Cardiac septum (tissue), 1 donor: ENCODE measurements at regions not wholly inside any gene's neighbourhood (a gene's known extent, or its start where the extent isn't known, plus 50 kb on each side); places are given as distances from the start of the nearest gene placed in this dataset.
A peak's percentile ranks its signal among the peaks of the same experiment; 100 is the strongest.
"Not testable (repeated sequence)": the region's sequence is repeated elsewhere in the genome, so short reads cannot be mapped to it uniquely, and the experiment has no call there.

Source experiments
- DNase-seq: peaks from one replicate; pipeline ENCODE4 v3.0.0-alpha.2; 2020; ENCODE audit warnings: low spot score
- intact Hi-C: fragments of 100-400 bp; cut with DNase I; formaldehyde crosslinking; loops from one replicate; pipeline ENCODE4 v1.14.0; 2022
- donor health status: DM: no; HTN: no; CAD: no.

- no peak for DNase-seq
- intact Hi-C loops = no loop called here
These were observed 52.6 kb upstream of the JUN start for GRCh38 chr1:58836408-58836807.

- no peak for DNase-seq
- intact Hi-C loops = no loop called here
These were observed 54.0 kb upstream of the JUN start for GRCh38 chr1:58837886-58838285.

- no peak for DNase-seq
- intact Hi-C loops = no loop called here
These were observed 55.4 kb upstream of the JUN start for GRCh38 chr1:58839147-58839795.

GRCh38 chr1:58839846-58840835 lies 56.3 kb upstream of the JUN start:
- DNase-seq = no peak
- intact Hi-C loops = no loop called here

- DNase-seq = no peak
- intact Hi-C loops = no loop called here
These were observed 57.6 kb upstream of the JUN start for GRCh38 chr1:58841455-58841854.

- no peak for DNase-seq
- intact Hi-C loops = no loop called here
These were observed 59.1 kb upstream of the JUN start for GRCh38 chr1:58842941-58843340.

- intact Hi-C loops = no loop called here
- DNase-seq = no peak
These were observed 60.3 kb upstream of the JUN start for GRCh38 chr1:58844176-58844575.

- no peak for DNase-seq
- intact Hi-C loops = no loop called here
These were observed 62.1 kb upstream of the JUN start for GRCh38 chr1:58845942-58846341.

- DNase-seq = peak; percentile 87
- intact Hi-C loops = loop anchor here (2.0 kb wide), 1 partner anchor 54 kb away; no protein-coding TSS in a partner anchor
These were observed 65.1 kb upstream of the JUN start for GRCh38 chr1:58848818-58849411.

GRCh38 chr1:58849551-58849950 lies 65.7 kb upstream of the JUN start:
- intact Hi-C loops = loop anchor here (2.0 kb wide), 1 partner anchor 53 kb away; no protein-coding TSS in a partner anchor
- no peak for DNase-seq

GRCh38 chr1:58850636-58851035 lies 66.8 kb upstream of the JUN start:
- no peak for DNase-seq
- intact Hi-C loops = no loop called here

GRCh38 chr1:58852731-58853485 lies 69.1 kb upstream of the JUN start:
- intact Hi-C loops = no loop called here
- no peak for DNase-seq

- intact Hi-C loops = no loop called here
These were observed 70.7 kb upstream of the JUN start for GRCh38 chr1:58854576-58854975.

GRCh38 chr1:58855274-58856165 lies 71.7 kb upstream of the JUN start:
- no peak for DNase-seq

More at GRCh38 chr1:58854576-58854975, 70.7 kb upstream of the JUN start:
- DNase-seq = no peak

GRCh38 chr1:58856281-58856680 lies 72.4 kb upstream of the JUN start:
- intact Hi-C loops, DNase-seq: not testable (repeated sequence)

More at GRCh38 chr1:58855274-58856165, 71.7 kb upstream of the JUN start:
- intact Hi-C loops = no loop called here

- no peak for DNase-seq
- intact Hi-C loops = no loop called here
These were observed 74.1 kb upstream of the JUN start for GRCh38 chr1:58857680-58858673.

GRCh38 chr1:58859769-58860485 lies 76.1 kb upstream of the JUN start:
- intact Hi-C loops = no loop called here
- DNase-seq = no peak
